ENCODE measurements at regions not wholly inside any gene's neighbourhood (a gene's known extent, or its start where the extent isn't known, plus 50 kb on each side); places are given as distances from the start of the nearest gene placed in this dataset.

DNA sequence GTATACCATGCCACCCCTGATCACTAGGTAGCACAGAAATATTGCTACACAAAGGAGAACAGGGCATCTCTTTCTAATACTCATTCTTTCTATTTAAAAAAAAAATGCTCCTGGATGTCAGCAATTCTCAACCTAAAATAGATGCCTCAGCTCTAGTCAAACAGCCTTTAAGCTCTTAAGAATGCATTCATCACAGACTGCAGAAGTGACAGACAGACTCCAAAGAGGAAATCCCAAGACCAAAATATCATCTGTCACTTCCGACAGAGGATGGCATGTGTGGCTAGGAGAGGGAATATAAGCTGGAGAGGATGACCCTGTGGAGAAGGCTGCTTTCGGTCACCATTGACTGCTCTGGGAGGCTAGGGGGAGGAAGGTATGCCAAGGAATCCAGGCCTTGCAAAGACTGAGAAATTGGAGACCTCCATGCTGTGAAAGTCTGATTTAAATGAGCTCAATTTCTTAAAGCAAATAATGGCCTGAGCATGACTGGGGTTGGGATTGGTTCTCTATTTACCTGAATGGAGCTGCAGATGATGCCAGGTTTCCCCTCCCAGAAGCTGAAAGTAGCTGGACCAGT is 277.4 kb downstream of the BRINP2 start:
- ChIA-PET POLR2A (ENCODE audit: unreplicated experiment) (no interaction called here), CTCF (interaction anchor here (0.6 to 0.7 kb wide), 2 partner anchors 89 to 114 kb away, joined by 3 read pairs; no protein-coding TSS in a partner anchor)
- H3K18ac ChIP-seq (ENCODE audit: low read depth, low read length): no peak overlapping the region
- no peaks in the 10 kb centered on the region for H3K36me3 ChIP-seq (ENCODE audit: control insufficient read depth, insufficient read depth, low read length)
- H3K56ac ChIP-seq (ENCODE audit: extremely low read depth, insufficient read depth, low read length): no peak overlapping the region
- no peaks in the 10 kb centered on the region for H3K79me1 ChIP-seq (ENCODE audit: low read depth in 1 of 2, low read length in 2 of 2)
- H3K14ac ChIP-seq (replicated peaks; ENCODE audit: low read depth, low read length): no peak overlapping the region
- no peak overlapping the region for H4K5ac ChIP-seq (ENCODE audit: low read depth, low read length)
- no peak overlapping the region for H3K9ac ChIP-seq (ENCODE audit: low read depth, low read length)
- H4K8ac ChIP-seq (ENCODE audit: low read depth in 2 of 2, low read length in 2 of 2): no peak overlapping the region
- H2BK20ac ChIP-seq (ENCODE audit: low read depth, low read length): no peak overlapping the region
- TF ChIP-seq MAZ (IDR thresholded peaks at IDR 0.05; ENCODE audit: borderline replicate concordance, low read depth, low read length) (no peak), CEBPB (IDR thresholded peaks at IDR 0.05; ENCODE audit: low read depth, low read length) (no peak), CHD1 (IDR thresholded peaks at IDR 0.05; ENCODE audit: low read depth, low read length) (no peak), SMC3 (IDR thresholded peaks at IDR 0.05; ENCODE audit: low read depth, low read length) (no peak), NFE2L2 (IDR thresholded peaks at IDR 0.05; ENCODE audit: low read depth, low read length) (no peak), FOS (IDR thresholded peaks at IDR 0.05; ENCODE audit: low read depth, low read length) (no peak), POLR2A (IDR thresholded peaks at IDR 0.05; ENCODE audit: low read depth, low read length) (no peak), BHLHE40 (IDR thresholded peaks at IDR 0.05; ENCODE audit: low read depth, low read length) (no peak)
- TF ChIP-seq, protein P1, sequence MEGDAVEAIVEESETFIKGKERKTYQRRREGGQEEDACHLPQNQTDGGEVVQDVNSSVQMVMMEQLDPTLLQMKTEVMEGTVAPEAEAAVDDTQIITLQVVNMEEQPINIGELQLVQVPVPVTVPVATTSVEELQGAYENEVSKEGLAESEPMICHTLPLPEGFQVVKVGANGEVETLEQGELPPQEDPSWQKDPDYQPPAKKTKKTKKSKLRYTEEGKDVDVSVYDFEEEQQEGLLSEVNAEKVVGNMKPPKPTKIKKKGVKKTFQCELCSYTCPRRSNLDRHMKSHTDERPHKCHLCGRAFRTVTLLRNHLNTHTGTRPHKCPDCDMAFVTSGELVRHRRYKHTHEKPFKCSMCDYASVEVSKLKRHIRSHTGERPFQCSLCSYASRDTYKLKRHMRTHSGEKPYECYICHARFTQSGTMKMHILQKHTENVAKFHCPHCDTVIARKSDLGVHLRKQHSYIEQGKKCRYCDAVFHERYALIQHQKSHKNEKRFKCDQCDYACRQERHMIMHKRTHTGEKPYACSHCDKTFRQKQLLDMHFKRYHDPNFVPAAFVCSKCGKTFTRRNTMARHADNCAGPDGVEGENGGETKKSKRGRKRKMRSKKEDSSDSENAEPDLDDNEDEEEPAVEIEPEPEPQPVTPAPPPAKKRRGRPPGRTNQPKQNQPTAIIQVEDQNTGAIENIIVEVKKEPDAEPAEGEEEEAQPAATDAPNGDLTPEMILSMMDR (conservative IDR thresholded peaks at IDR 0.05; ENCODE audit: low read depth, low read length): no peak
- H3K4me1 ChIP-seq (ENCODE audit: control insufficient read depth, insufficient read depth, low read length): no peaks in the 10 kb centered on the region
- no peak overlapping the region for H3K23ac ChIP-seq (ENCODE audit: low read depth, low read length)
- no peak overlapping the region for H3K4me3 ChIP-seq (ENCODE audit: insufficient read depth, low read depth, low read length)
- no peak overlapping the region for H2BK5ac ChIP-seq (ENCODE audit: low read depth, low read length, poor library complexity, severe bottlenecking)
- H3K9me1 ChIP-seq (ENCODE audit: insufficient read depth, low read length): no peaks in the 10 kb centered on the region
- no peaks in the 10 kb centered on the region for H3K27me3 ChIP-seq (ENCODE audit: control insufficient read depth, insufficient read depth, low read length)
- H3K4ac ChIP-seq (ENCODE audit: low read depth, low read length): no peak overlapping the region
- no CpG with 5 or more reads among the region's 2 CpGs for WGBS, 2 experiments (ENCODE audit: extremely low coverage in 2 of 2, insufficient read length in 1 of 2)
- no peak overlapping the region for H2AK5ac ChIP-seq (ENCODE audit: low read depth, low read length)
- no peak overlapping the region for H2AFZ ChIP-seq (replicated peaks; ENCODE audit: low read length, poor library complexity)
- ATAC-seq (ENCODE audit: low read depth) (no peak), DNase-seq (no peak)
- H3K9me3 ChIP-seq (ENCODE audit: control insufficient read depth, insufficient read depth, low read length): no peaks in the 10 kb centered on the region
- H3K4me2 ChIP-seq (ENCODE audit: low read depth, low read length): no peak overlapping the region
- dilution Hi-C loops (cut with HindIII; ENCODE audit: low sequenced_read_pairs, unreplicated experiment) (no loop called here), intact Hi-C loops (cut with micrococcal nuclease) (no loop called here), in situ Hi-C loops (cut with MboI; ENCODE audit: low sequenced_read_pairs) (no loop called here)
- BruUV-seq (replicated peaks): no TSS peak
- no peak overlapping the region for H2AK9ac ChIP-seq (replicated peaks; ENCODE audit: low read depth, low read length, poor library complexity)
- H2BK15ac ChIP-seq (ENCODE audit: low read depth, low read length): no peak overlapping the region
- no peaks in the 10 kb centered on the region for H4K20me1 ChIP-seq (ENCODE audit: insufficient read depth, low read length)
- no peak overlapping the region for H4K91ac ChIP-seq (ENCODE audit: insufficient read depth, low read depth, low read length)
- no peak overlapping the region for H2BK120ac ChIP-seq (ENCODE audit: low read depth, low read length)
- H3K27ac ChIP-seq (ENCODE audit: insufficient read depth, low read length): no peak overlapping the region
